ENCODE measurements at regions not wholly inside any gene's neighbourhood (a gene's known extent, or its start where the extent isn't known, plus 50 kb on each side); places are given as distances from the start of the nearest gene placed in this dataset.
A peak's percentile ranks its signal among the peaks of the same experiment; 100 is the strongest.

DNA sequence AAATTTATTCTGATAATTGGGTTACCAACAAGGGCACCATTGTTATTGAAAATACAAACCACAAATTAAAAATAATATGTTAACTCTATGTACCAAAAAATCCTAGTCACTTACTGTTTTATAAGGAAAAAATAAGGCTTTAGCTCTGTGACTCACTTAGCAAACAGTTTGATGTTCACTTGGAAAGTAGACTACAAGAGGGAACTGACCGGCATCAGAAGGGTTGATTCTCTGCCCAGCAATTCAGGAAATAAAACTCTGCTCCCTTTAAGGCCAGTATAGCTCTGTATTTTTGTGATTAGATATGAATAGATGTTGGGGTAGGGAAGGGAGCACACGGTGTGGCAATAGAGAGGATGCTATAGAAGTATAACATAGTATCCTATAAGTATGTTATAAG, 671.3 kb downstream of the LRRC70 start:
- Histone ChIP-seq H2AFZ (ENCODE audit: low read depth, low read length) (no peak overlapping the region), H3K4me3 (ENCODE audit: low read length) (no peak overlapping the region), H3K4me1 (ENCODE audit: insufficient read depth, low read length) (no peaks in the 10 kb centered on the region), H3K36me3 (ENCODE audit: insufficient read depth, low read length) (no peaks in the 10 kb centered on the region), H3K27me3 (ENCODE audit: insufficient read depth, low read length) (no peaks in the 10 kb centered on the region), H3K9me3 (ENCODE audit: low read length) (no peaks in the 10 kb centered on the region)

DNA sequence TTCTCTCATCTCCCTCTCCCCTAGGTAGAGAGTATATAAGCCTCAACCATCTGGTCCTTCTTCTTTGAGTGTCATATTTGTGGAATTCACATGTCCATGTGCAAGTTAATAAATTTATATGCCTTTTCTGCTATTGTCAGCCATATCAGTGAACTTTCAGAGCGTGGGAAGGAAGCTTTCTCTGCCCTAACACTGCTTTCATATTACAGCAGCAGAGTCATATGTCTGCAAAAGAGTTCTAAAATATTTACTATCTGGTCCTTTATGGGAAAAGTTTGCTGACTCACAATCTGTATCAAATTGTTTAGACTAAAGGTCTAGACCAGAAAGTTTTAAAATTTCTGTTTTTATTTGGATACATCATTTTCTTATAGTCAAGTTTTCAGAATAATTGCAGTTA, 669.0 kb downstream of the LRRC70 start:
- H3K4me1 ChIP-seq (ENCODE audit: insufficient read depth, low read length) = no peaks in the 10 kb centered on the region
- H3K36me3 ChIP-seq (ENCODE audit: insufficient read depth, low read length) = no peaks in the 10 kb centered on the region
- H3K27me3 ChIP-seq (ENCODE audit: insufficient read depth, low read length) = no peaks in the 10 kb centered on the region
- H3K9me3 ChIP-seq (ENCODE audit: low read length) = no peaks in the 10 kb centered on the region
- no peak overlapping the region for H3K4me3 ChIP-seq (ENCODE audit: low read length)
- no peak overlapping the region for H2AFZ ChIP-seq (ENCODE audit: low read depth, low read length)

DNA sequence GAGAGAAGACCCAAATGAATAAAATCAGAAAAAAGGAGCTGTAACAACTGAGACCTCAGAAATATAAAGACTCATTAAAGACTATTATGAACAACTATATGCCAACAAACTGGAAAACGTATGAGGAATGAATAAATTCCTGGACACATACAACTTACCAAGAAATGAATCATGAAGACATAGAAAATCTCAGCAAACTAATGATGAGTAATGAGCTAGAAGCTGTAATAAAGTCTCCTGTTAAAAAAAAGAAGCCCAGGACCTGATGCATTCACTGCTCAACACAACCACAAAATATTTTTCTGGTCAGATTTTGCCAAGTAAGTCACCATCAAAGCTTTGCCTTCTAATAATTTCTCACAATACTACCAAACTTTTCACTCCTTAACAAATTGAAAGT, 666.7 kb downstream of the LRRC70 start:
- no peak overlapping the region for H3K4me3 ChIP-seq (ENCODE audit: low read length)
- no peaks in the 10 kb centered on the region for H3K9me3 ChIP-seq (ENCODE audit: low read length)
- H3K4me1 ChIP-seq (ENCODE audit: insufficient read depth, low read length) = no peaks in the 10 kb centered on the region
- H3K27me3 ChIP-seq (ENCODE audit: insufficient read depth, low read length) = no peaks in the 10 kb centered on the region
- H3K36me3 ChIP-seq (ENCODE audit: insufficient read depth, low read length) = no peaks in the 10 kb centered on the region
- H2AFZ ChIP-seq (ENCODE audit: low read depth, low read length) = no peak overlapping the region

DNA sequence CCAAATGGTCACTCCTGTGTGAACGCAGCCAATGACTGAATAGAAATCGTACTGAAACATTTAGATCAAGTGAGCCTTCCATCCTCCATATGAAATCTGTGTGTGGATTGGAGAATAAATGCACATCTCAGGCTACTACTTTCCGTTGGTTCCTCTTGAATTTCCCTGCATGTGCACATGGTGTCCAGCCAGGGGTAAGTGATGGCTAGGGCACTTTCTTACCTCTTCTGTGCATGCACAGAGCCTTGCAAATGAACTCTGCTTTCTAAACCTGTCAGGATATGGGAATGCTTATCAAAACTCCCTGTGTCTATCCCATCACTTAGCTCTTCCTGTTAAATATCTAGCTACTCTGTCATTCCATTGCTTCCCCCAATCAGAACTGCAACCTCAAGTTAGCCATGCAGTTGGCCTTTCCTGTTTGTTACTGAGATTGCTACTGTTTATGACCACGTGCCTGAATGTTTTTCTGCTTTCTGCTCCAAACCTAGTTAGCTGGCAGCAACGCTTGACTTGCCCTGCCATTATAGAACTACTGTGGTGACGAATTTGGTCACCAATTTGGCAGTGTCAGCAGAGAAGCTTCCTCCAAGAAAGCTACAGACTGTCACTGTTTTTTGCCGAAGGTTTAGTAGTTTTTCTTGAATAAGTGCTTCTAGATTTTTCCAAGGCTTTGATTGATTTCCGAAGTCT, 661.6 kb downstream of the LRRC70 start:
- H3K4me3 ChIP-seq (ENCODE audit: low read length) = no peak overlapping the region
- H3K9me3 ChIP-seq (ENCODE audit: low read length) = no peaks in the 10 kb centered on the region
- no peaks in the 10 kb centered on the region for H3K4me1 ChIP-seq (ENCODE audit: insufficient read depth, low read length)
- H3K36me3 ChIP-seq (ENCODE audit: insufficient read depth, low read length) = no peaks in the 10 kb centered on the region
- H2AFZ ChIP-seq (ENCODE audit: low read depth, low read length) = no peak overlapping the region
- no peaks in the 10 kb centered on the region for H3K27me3 ChIP-seq (ENCODE audit: insufficient read depth, low read length)

DNA sequence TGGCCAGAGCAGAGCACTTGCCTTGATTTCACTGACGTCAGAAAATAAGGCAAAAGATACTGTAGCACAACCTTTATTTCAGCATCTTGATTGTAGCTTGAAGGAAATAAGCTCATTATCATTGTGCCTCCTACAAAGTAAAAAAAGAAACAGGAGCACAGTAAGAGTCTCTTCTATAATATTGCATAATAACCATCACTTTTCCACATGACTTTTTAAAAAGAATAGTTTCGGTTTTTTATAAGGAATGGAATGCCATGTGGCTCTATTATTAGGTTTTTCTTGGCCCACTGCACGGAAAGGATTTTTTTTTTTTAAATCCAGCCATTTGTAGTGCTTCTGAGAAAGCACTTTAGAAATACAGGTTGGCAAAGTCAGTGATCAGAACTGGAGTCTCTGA, 655.3 kb downstream of the LRRC70 start:
- Histone ChIP-seq H2AFZ (ENCODE audit: low read depth, low read length) (peak overlapping the region; percentile 16), H3K27me3 (ENCODE audit: insufficient read depth, low read length) (no peaks in the 10 kb centered on the region), H3K36me3 (ENCODE audit: insufficient read depth, low read length) (no peaks in the 10 kb centered on the region), H3K4me3 (ENCODE audit: low read length) (no peak overlapping the region), H3K9me3 (ENCODE audit: low read length) (no peaks in the 10 kb centered on the region), H3K4me1 (ENCODE audit: insufficient read depth, low read length) (no peaks in the 10 kb centered on the region)

DNA sequence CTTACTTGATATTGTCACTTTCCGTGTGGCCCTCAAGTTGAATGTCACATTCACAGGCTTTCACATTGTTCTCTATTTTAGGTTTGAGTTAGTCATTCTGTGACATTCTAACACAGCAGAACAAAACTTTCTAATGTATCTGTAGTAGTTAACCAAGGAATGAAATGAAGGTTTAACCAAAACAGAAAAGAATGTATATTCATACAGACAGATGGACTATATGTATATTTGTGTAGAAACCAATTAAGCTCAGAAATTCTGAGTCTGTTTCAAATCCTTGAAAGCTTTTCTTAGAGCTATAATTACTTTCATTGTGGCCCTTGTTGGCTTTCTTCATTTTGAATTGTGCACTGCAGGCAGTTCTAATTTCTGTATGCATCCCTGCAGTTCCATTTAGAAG, 654.7 kb downstream of the LRRC70 start:
- Histone ChIP-seq H3K4me3 (ENCODE audit: low read length) (no peak overlapping the region), H3K36me3 (ENCODE audit: insufficient read depth, low read length) (no peaks in the 10 kb centered on the region)

DNA sequence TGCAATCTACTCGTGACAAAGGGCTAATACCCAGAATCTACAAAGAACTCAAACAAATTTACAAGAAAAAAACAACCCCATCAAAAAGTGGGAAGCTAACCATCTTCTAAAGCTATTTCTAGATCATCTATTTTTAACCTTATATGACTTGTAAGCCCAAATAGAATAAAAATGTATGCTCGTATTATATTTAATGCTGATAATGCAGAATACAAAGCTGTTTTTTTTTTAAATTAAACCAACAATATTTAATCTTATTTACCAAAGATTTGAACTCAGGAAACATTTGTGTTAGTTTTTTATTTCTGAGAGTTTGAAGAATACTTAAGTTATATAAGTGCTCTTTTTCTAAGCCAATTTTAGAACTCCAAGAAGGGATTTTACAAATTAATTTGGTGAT, 652.1 kb downstream of the LRRC70 start:
- H3K9me3 ChIP-seq (ENCODE audit: low read length) = no peaks in the 10 kb centered on the region
- H2AFZ ChIP-seq (ENCODE audit: low read depth, low read length) = no peak overlapping the region
- no peaks in the 10 kb centered on the region for H3K27me3 ChIP-seq (ENCODE audit: insufficient read depth, low read length)
- no peaks in the 10 kb centered on the region for H3K36me3 ChIP-seq (ENCODE audit: insufficient read depth, low read length)
- no peaks in the 10 kb centered on the region for H3K4me1 ChIP-seq (ENCODE audit: insufficient read depth, low read length)
- H3K4me3 ChIP-seq (ENCODE audit: low read length) = no peak overlapping the region

More for the DNA sequence above, 654.7 kb downstream of the LRRC70 start:
- Histone ChIP-seq H3K27me3 (ENCODE audit: insufficient read depth, low read length) (no peaks in the 10 kb centered on the region), H3K4me1 (ENCODE audit: insufficient read depth, low read length) (no peaks in the 10 kb centered on the region), H3K9me3 (ENCODE audit: low read length) (no peaks in the 10 kb centered on the region), H2AFZ (ENCODE audit: low read depth, low read length) (peak overlapping the region; percentile 16)

DNA sequence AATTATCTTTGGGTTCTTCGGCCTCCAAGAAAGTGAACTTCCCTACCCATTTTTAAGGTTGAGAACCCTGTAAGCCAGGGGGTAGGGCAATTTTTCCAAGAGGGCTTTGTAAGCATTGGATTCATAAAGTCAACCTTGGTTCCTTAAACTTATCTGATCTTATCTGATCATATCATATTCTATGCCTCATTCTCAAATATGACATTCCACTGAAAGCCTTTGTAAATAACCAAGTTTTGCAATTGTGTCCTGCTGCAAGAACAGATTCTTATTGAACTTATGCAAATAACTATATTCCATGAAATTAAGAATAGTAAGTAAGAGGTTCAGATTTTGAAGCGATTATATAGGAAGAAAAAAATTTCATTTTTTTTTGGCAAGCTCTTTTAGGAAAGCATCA, 649.5 kb downstream of the LRRC70 start:
- H3K36me3 ChIP-seq (ENCODE audit: insufficient read depth, low read length) = no peaks in the 10 kb centered on the region
- no peak overlapping the region for H3K4me3 ChIP-seq (ENCODE audit: low read length)
- no peaks in the 10 kb centered on the region for H3K27me3 ChIP-seq (ENCODE audit: insufficient read depth, low read length)
- no peaks in the 10 kb centered on the region for H3K4me1 ChIP-seq (ENCODE audit: insufficient read depth, low read length)
- no peaks in the 10 kb centered on the region for H3K9me3 ChIP-seq (ENCODE audit: low read length)
- H2AFZ ChIP-seq (ENCODE audit: low read depth, low read length) = no peak overlapping the region

DNA sequence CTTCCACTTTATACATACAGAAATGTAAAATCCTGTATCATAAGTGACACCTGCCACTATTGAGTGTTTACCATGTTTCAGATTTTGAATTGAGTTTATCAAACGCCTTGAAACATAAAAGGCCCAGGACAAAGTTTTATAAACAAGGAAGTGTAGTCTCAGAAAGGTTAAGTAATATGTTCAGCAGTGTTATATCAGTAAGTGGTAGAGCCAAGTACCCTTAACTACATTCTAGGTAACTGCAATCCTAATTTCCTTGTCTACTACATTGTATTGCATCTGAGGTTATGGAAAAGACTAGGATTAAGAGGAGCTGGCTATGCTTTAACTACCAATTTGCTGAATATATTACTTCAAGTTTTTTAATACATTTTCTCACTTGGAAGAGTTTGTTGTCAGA, 641.6 kb downstream of the LRRC70 start:
- Histone ChIP-seq H3K9me3 (ENCODE audit: low read length) (no peaks in the 10 kb centered on the region), H3K27me3 (ENCODE audit: insufficient read depth, low read length) (no peaks in the 10 kb centered on the region), H2AFZ (ENCODE audit: low read depth, low read length) (no peak overlapping the region), H3K4me3 (ENCODE audit: low read length) (no peak overlapping the region), H3K36me3 (ENCODE audit: insufficient read depth, low read length) (no peaks in the 10 kb centered on the region), H3K4me1 (ENCODE audit: insufficient read depth, low read length) (no peaks in the 10 kb centered on the region)

DNA sequence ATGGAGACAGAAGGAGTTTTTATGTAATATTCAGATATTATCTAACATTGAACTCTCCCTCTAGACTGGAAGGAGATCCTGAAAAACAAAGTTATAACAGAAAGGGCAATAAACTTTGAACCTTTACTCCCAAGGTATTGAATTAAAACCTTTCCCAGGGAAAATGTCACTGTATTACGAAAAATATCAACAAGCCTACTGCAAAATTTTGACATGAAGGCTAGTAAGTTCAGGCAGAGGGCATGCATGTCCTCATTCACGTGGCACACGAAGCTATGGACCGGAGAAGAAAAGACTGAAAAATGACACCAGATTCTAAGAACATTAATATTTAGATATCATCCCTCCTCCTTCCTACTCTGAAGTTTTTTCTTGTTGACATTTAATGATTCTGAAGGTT, 638.8 kb downstream of the LRRC70 start:
- no peaks in the 10 kb centered on the region for H3K4me1 ChIP-seq (ENCODE audit: insufficient read depth, low read length)
- no peak overlapping the region for H3K4me3 ChIP-seq (ENCODE audit: low read length)
- H2AFZ ChIP-seq (ENCODE audit: low read depth, low read length) = no peak overlapping the region
- no peaks in the 10 kb centered on the region for H3K9me3 ChIP-seq (ENCODE audit: low read length)
- H3K27me3 ChIP-seq (ENCODE audit: insufficient read depth, low read length) = no peaks in the 10 kb centered on the region
- no peaks in the 10 kb centered on the region for H3K36me3 ChIP-seq (ENCODE audit: insufficient read depth, low read length)

DNA sequence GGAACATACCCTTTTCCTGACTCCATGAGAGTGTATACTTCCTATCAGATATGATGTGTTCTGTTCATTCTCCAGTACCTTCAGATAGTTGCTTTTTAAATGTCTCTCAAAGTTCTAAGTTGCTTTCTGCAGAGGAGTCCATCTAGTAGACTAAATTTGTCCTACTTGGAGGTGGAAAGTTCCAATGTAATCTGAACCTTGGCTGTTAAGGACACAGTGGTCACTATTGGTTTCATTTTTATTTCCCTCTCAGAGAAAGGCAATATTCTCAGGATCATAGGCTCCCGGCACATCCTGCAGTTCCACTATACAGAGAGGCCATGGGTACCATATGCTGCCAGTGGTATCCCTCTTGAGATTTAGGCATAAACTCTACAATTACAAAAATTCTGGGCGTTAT, 634.6 kb downstream of the LRRC70 start:
- Histone ChIP-seq H3K4me3 (ENCODE audit: low read length) (no peak overlapping the region), H3K9me3 (ENCODE audit: low read length) (no peaks in the 10 kb centered on the region), H3K4me1 (ENCODE audit: insufficient read depth, low read length) (peaks cover 9% of the 10 kb centered on the region), H3K27me3 (ENCODE audit: insufficient read depth, low read length) (no peaks in the 10 kb centered on the region), H3K36me3 (ENCODE audit: insufficient read depth, low read length) (no peaks in the 10 kb centered on the region), H2AFZ (ENCODE audit: low read depth, low read length) (no peak overlapping the region)

DNA sequence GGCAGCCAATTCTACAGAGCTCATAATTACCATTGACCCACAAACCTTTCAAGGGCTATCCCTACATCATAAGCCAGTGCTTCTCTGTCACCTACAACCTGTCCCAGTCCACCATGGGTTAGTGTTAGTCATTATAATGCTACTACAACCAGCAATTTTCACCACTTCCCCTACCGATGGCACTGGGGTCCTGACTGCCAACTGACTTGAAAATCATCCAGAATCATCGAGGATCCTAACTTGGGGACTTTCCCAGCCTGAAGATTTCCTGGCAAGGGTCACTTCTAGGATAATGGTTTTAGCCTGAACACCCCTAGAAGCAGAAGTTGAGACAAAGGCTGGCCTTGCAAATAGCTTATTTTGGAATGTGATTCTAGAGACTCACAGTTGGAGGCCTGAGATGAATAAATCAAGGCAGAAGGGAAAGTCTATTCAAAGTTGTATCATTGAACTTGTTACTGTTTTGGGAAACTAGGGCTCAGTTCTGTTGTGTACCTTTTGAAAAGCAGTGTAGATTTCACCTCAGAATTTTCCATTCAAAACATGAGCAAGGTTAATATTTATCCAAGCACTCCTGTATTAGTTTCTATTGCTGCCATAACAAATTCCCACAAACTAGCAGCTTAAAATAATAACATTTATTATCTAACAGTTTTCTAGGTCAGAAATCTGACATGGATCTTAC, 633.0 kb downstream of the LRRC70 start:
- Histone ChIP-seq H2AFZ (ENCODE audit: low read depth, low read length) (no peak overlapping the region), H3K36me3 (ENCODE audit: insufficient read depth, low read length) (no peaks in the 10 kb centered on the region), H3K4me3 (ENCODE audit: low read length) (no peak overlapping the region), H3K27me3 (ENCODE audit: insufficient read depth, low read length) (no peaks in the 10 kb centered on the region), H3K9me3 (ENCODE audit: low read length) (no peaks in the 10 kb centered on the region), H3K4me1 (ENCODE audit: insufficient read depth, low read length) (peaks cover 9% of the 10 kb centered on the region)

DNA sequence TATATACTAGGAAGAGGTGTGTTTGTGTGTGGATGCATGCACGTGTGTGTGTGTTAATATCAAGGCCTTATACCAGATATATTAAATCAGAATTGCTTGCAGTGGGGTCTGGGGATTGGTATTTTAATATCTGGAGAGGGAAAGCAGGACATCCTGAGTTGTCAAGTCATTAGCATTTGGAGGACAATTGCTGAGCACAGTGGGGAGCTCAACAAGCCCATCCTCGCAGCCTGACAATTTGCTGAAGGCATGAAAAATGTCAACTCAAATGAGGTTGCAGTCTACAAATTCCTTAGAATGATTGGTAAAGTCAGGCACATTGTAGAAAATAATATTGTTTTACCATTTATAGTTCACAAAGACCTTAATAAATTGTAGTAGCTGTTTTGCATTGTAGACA, 627.4 kb downstream of the LRRC70 start:
- H3K9me3 ChIP-seq (ENCODE audit: low read length) = no peaks in the 10 kb centered on the region
- no peaks in the 10 kb centered on the region for H3K4me1 ChIP-seq (ENCODE audit: insufficient read depth, low read length)
- H3K27me3 ChIP-seq (ENCODE audit: insufficient read depth, low read length) = no peaks in the 10 kb centered on the region
- no peak overlapping the region for H3K4me3 ChIP-seq (ENCODE audit: low read length)
- no peak overlapping the region for H2AFZ ChIP-seq (ENCODE audit: low read depth, low read length)
- H3K36me3 ChIP-seq (ENCODE audit: insufficient read depth, low read length) = no peaks in the 10 kb centered on the region

DNA sequence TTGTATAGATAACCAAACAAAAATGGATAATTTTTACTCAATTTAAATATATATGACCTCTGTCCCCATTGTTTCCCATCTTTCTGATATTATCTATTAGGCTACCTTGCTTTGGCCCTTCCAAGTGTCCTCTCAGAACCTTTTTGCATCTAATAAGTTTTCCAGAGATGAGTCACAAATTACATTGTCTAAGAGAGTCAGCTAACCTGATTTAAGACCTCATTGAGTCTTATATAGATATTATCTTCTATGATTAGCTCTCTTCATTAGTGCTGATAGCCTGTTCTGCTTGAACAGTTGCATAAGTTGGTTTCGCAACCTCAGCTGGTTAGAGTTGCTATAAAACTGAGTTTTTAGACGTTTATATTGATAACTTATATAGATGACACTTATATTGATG, 623.1 kb downstream of the LRRC70 start:
- H3K4me3 ChIP-seq (ENCODE audit: low read length) = no peak overlapping the region
- H3K27me3 ChIP-seq (ENCODE audit: insufficient read depth, low read length) = no peaks in the 10 kb centered on the region
- H3K36me3 ChIP-seq (ENCODE audit: insufficient read depth, low read length) = no peaks in the 10 kb centered on the region
- no peak overlapping the region for H2AFZ ChIP-seq (ENCODE audit: low read depth, low read length)
- H3K9me3 ChIP-seq (ENCODE audit: low read length) = no peaks in the 10 kb centered on the region
- H3K4me1 ChIP-seq (ENCODE audit: insufficient read depth, low read length) = no peaks in the 10 kb centered on the region

Data from neuron (in vitro differentiated cells).